PC-3 (cell line): ENCODE measurements at regions not wholly inside any gene's neighbourhood (a gene's known extent, or its start where the extent isn't known, plus 50 kb on each side); places are given as distances from the start of the nearest gene placed in this dataset.
"Not testable (repeated sequence)": the region's sequence is repeated elsewhere in the genome, so short reads cannot be mapped to it uniquely, and the experiment has no call there.

ENCODE experiments used
- ATAC-seq: fragments of 200-7000 bp; cut with Tn5 transposase; 2 replicates; pipeline ENCODE4 v1.9.1; 2020; ENCODE audit warnings: mild to moderate bottlenecking, moderate library complexity
- BruUV-seq: library from RNA; stranded (reverse); fragments of 400-500 nt; replicated peaks from 2 replicates; lab custom pipeline; 2021; lab: Mats Ljungman, UMichigan
- CTCF ChIA-PET: fragments of 300-600 bp; sonication (Branson Sonifier 250); formaldehyde crosslinking; loops from one replicate; lab custom pipeline; 2022; ENCODE audit warnings: antibody characterized with exemption; lab: Charles Lee
- POLR2A ChIA-PET: fragments of 300-600 bp; sonication (Branson Sonifier 250); formaldehyde crosslinking; loops from one replicate; lab custom pipeline; 2022; ENCODE audit warnings: antibody characterized with exemption; ENCODE audit not compliant: unreplicated experiment; lab: Charles Lee
- DNase-seq: peaks from one replicate; pipeline ENCODE4 v3.0.0-alpha.2; 2015
- H2AFZ ChIP-seq: fragments of 300-600 bp; sonication (generic); 2 replicates; pipeline ENCODE4 v1.6.0; 2016; ENCODE audit warnings: antibody characterized with exemption, low read length
- H3F3A ChIP-seq: fragments of 300-600 bp; sonication (generic); one replicate; pipeline ENCODE4 v1.6.0; 2017; ENCODE audit warnings: antibody characterized with exemption, low read length, control low read depth, mild to moderate bottlenecking; ENCODE audit not compliant: unreplicated experiment
- H3K27ac ChIP-seq: fragments of 300-600 bp; sonication (generic); 2 replicates; pipeline ENCODE4 v1.5.1; 2016; ENCODE audit warnings: mild to moderate bottlenecking, low read length
- H3K27me3 ChIP-seq: fragments of 300-600 bp; sonication (generic); 2 replicates; pipeline ENCODE4 v1.6.1; 2016; ENCODE audit warnings: low read length, mixed read lengths
- H3K36me3 ChIP-seq: fragments of 300-600 bp; sonication (generic); 2 replicates; pipeline ENCODE4 v1.6.1; 2016; ENCODE audit warnings: low read depth, mixed run types, low read length, mixed read lengths
- H3K4me1 ChIP-seq: fragments of 300-600 bp; sonication (generic); 2 replicates; pipeline ENCODE4 v1.5.1; 2016; ENCODE audit warnings: low read length; ENCODE audit not compliant: insufficient read depth
- H3K4me2 ChIP-seq: fragments of 300-600 bp; sonication (generic); 2 replicates; pipeline ENCODE4 v1.6.0; 2016; ENCODE audit warnings: low read length
- H3K4me3 ChIP-seq: fragments of 300-600 bp; sonication (generic); 2 replicates; pipeline ENCODE4 v1.5.1; 2016; ENCODE audit warnings: mild to moderate bottlenecking, low read length, mixed read lengths
- H3K79me2 ChIP-seq: fragments of 300-600 bp; sonication (generic); 2 replicates; pipeline ENCODE4 v1.6.1; 2017; ENCODE audit warnings: low read length, mixed read lengths
- H3K9ac ChIP-seq: fragments of 300-600 bp; sonication (generic); 2 replicates; pipeline ENCODE4 v1.6.0; 2016; ENCODE audit warnings: mild to moderate bottlenecking, low read length
- H3K9me2 ChIP-seq: fragments of 300-600 bp; sonication (generic); replicated peaks from 2 replicates; pipeline ENCODE4 v1.6.1; 2016; ENCODE audit warnings: mixed run types, low read length, mixed read lengths
- H3K9me3 ChIP-seq: fragments of 300-600 bp; sonication (generic); 2 replicates; pipeline ENCODE4 v1.6.1; 2016; ENCODE audit warnings: low read length, mixed read lengths
- H4K20me1 ChIP-seq: fragments of 300-600 bp; sonication (generic); 2 replicates; pipeline ENCODE4 v1.6.1; 2016; ENCODE audit warnings: low read length, mixed read lengths
- intact Hi-C: fragments of 100-400 bp; cut with micrococcal nuclease; formaldehyde crosslinking; loops from 2 replicates; pipeline ENCODE4 v1.9.0; 2023
- TF ChIP-seq, protein P1 (sequence below): fragments of 300-600 bp; sonication (generic); conservative IDR thresholded peaks from 2 replicates; pipeline ENCODE4 v1.5.1; 2017; ENCODE audit warnings: antibody characterized with exemption, low read depth, mild to moderate bottlenecking, low read length

DNA sequence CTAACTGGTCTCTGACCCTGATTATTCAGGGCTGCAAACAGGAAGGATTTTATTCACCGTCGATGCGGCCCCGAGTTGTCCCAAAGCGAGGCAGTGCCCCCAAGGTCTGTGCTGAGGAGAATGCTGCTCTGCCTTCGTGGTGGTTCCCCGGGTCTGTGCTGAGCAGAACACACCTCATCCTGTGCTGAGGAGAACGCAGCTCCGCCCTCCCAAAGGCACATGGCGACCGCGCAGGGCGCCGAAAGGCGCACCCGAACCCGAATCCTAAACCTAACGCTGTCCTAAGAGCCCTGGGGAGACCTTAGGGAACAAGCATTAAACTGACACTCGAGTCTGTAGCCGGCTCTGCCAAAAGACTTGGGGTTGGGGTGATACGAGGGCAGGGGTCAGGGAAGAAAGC is 3013.5 kb upstream of the TEKT4 start:
- CTCF ChIA-PET, H3K4me3 ChIP-seq: not testable (repeated sequence)

DNA sequence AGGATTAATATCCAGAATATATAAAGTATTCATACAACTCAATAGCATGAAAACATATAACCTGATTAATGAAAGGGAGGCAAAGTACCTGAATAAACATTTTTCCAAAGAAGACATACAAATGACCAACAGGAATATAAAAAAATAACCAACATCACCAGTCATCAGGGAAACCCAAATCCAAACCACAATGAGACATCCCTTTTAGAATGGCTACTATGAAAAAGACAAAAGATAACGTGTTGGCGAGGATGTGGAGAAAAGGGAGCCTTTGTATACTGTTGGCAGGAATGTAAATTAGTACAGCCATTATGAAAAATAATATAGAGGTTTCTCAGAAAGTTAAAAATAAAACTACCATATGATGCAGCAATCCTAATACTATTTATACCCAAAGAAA is 2999.5 kb upstream of the TEKT4 start:
- BruUV-seq, H4K20me1 ChIP-seq, H3K4me2 ChIP-seq, H2AFZ ChIP-seq, H3K27me3 ChIP-seq, POLR2A ChIA-PET, intact Hi-C loops, DNase-seq, H3K27ac ChIP-seq, H3K4me1 ChIP-seq, H3K36me3 ChIP-seq, H3K79me2 ChIP-seq, H3F3A ChIP-seq, H3K9me3 ChIP-seq, H3K9ac ChIP-seq, CTCF ChIA-PET, H3K4me3 ChIP-seq, H3K9me2 ChIP-seq, ATAC-seq: not testable (repeated sequence)

More for the DNA sequence above, 3013.5 kb upstream of the TEKT4 start:
- H3K27me3 ChIP-seq, ATAC-seq, H2AFZ ChIP-seq, H3K4me2 ChIP-seq, H3K36me3 ChIP-seq, POLR2A ChIA-PET, H3K79me2 ChIP-seq, H3K9me3 ChIP-seq, H4K20me1 ChIP-seq, DNase-seq, H3K9me2 ChIP-seq, intact Hi-C loops, H3F3A ChIP-seq, H3K4me1 ChIP-seq, H3K27ac ChIP-seq, BruUV-seq, H3K9ac ChIP-seq: not testable (repeated sequence)

DNA sequence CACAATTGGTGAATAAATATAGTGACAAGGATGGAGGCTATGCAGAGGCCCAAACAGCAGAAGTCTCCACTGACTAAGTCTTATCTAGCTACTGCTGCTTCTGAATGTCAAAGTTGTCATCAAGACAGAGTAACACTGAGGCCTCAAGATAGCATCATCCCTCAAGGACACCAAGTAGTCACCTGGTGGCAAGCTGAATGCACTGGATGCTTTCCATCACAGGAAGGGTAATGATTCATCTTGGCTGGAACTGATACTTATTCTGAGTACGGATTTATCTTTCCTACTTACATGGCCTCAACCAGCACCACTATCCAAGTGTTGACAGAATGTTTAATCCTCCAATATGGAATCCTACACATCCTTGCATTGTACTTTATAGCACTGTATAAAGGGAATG is 2997.8 kb upstream of the TEKT4 start:
- H3K9ac ChIP-seq, H2AFZ ChIP-seq, CTCF ChIA-PET, H3K9me2 ChIP-seq, H3F3A ChIP-seq, H3K79me2 ChIP-seq, H3K4me3 ChIP-seq, ATAC-seq, H3K27me3 ChIP-seq, intact Hi-C loops, H3K27ac ChIP-seq, POLR2A ChIA-PET, H3K36me3 ChIP-seq, H3K4me1 ChIP-seq, DNase-seq, H3K9me3 ChIP-seq, H4K20me1 ChIP-seq, H3K4me2 ChIP-seq, BruUV-seq: not testable (repeated sequence)

DNA sequence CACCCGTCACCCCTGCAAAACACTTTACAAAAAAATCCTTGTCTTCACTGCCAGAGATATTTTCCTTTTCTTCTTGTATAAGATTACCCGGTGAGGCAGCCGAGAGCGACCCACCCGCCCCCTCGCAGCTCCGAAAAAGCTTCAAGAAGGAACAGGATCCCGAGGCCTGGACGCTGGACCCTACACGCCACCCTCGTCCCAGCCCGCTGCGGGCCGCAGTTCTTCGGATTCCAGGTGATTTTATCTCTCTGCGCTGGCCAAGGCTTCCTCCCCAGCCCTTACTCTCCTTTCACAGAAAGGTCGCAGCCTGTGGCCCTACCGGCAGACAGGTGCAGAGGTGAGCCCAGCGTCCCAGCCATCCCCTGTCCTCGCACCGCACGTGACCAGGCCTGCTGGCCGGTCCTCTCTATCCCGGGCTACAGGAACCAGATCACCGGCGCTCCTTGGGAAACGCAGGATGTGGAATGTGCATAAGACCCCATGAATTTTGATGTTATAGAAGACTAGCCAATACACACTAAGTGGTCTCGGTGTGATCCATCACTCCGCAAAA is 2993.5 kb upstream of the TEKT4 start:
- POLR2A ChIA-PET, intact Hi-C loops, H3K9me3 ChIP-seq, H3K4me3 ChIP-seq, H3K79me2 ChIP-seq, BruUV-seq, H3K27ac ChIP-seq, H3K4me1 ChIP-seq, H3K9ac ChIP-seq, ATAC-seq, H3K36me3 ChIP-seq, H3F3A ChIP-seq, CTCF ChIA-PET, H3K9me2 ChIP-seq, H2AFZ ChIP-seq, H3K4me2 ChIP-seq, DNase-seq, H4K20me1 ChIP-seq, H3K27me3 ChIP-seq: not testable (repeated sequence)

DNA sequence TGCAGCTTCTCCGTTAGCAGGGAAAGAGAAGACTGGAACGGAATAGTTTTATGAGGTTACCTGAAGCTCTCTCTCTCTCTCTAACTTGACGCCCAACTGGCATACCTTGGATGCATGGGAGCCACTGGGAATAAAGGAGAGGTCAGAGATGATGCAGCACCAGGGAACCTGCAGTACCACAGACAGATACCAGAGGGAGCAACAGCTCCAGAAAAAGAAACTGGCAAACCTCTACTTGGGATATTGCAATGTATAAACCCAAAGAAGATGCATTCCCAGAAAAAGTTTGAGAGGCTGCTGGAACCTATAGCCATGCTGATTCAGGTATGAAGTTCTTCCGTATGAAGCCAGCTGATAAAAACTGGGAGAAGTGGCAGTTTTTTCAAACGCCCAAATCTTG is 2976.1 kb upstream of the TEKT4 start:
- H3K36me3 ChIP-seq, POLR2A ChIA-PET, H3K9me3 ChIP-seq, H3K4me1 ChIP-seq, CTCF ChIA-PET, H3K4me3 ChIP-seq, ATAC-seq, H3K9ac ChIP-seq, H3K27me3 ChIP-seq, intact Hi-C loops, H4K20me1 ChIP-seq, H3F3A ChIP-seq, BruUV-seq, H3K27ac ChIP-seq, H3K79me2 ChIP-seq, H2AFZ ChIP-seq, H3K4me2 ChIP-seq, H3K9me2 ChIP-seq: not testable (repeated sequence)
- TF ChIP-seq, protein P1, sequence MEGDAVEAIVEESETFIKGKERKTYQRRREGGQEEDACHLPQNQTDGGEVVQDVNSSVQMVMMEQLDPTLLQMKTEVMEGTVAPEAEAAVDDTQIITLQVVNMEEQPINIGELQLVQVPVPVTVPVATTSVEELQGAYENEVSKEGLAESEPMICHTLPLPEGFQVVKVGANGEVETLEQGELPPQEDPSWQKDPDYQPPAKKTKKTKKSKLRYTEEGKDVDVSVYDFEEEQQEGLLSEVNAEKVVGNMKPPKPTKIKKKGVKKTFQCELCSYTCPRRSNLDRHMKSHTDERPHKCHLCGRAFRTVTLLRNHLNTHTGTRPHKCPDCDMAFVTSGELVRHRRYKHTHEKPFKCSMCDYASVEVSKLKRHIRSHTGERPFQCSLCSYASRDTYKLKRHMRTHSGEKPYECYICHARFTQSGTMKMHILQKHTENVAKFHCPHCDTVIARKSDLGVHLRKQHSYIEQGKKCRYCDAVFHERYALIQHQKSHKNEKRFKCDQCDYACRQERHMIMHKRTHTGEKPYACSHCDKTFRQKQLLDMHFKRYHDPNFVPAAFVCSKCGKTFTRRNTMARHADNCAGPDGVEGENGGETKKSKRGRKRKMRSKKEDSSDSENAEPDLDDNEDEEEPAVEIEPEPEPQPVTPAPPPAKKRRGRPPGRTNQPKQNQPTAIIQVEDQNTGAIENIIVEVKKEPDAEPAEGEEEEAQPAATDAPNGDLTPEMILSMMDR: peak; percentile 39; the same call in 1 of the 2 replicates
- DNase-seq: peak; percentile 1

DNA sequence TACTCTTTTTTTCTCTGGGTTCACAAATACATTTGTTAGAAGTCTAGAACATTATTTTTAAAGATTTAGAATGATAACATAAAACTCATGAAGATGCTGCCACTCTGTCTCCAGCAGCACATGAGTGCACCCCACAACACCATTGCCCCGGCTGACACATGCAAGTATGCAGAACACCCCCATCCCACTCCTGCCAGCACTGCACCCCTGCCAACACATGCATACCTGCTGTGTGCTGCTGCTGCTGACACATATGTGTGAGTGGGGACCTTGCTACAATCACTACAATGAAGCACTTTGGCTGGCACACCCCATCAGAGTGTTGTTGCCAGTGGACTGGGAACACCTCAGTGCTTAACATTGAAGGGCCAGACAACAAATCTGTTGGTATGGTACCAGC is 2953.6 kb upstream of the TEKT4 start:
- H3K9me2 ChIP-seq, H3K79me2 ChIP-seq, H3K9me3 ChIP-seq, H4K20me1 ChIP-seq, H3F3A ChIP-seq, H3K4me2 ChIP-seq, ATAC-seq, intact Hi-C loops, H2AFZ ChIP-seq, H3K36me3 ChIP-seq, CTCF ChIA-PET, H3K9ac ChIP-seq, H3K27ac ChIP-seq, H3K27me3 ChIP-seq, DNase-seq, H3K4me3 ChIP-seq, H3K4me1 ChIP-seq, POLR2A ChIA-PET, BruUV-seq: not testable (repeated sequence)
